GM18907 (cell line): ENCODE measurements at regions not wholly inside any gene's neighbourhood (a gene's known extent, or its start where the extent isn't known, plus 50 kb on each side); places are given as distances from the start of the nearest gene placed in this dataset.
"Not testable (repeated sequence)": the region's sequence is repeated elsewhere in the genome, so short reads cannot be mapped to it uniquely, and the experiment has no call there.

ENCODE experiments used
- ATAC-seq: cut with Tn5 transposase; IDR thresholded peaks from one replicate; pipeline ENCODE4 v1.9.1; 2021; ENCODE audit warnings: mild to moderate bottlenecking, moderate library complexity; ENCODE audit not compliant: unreplicated experiment

GRCh38 chr5:97915106-97915505 lies 732.1 kb upstream of the RIOK2 start:
- no peak for ATAC-seq

DNA sequence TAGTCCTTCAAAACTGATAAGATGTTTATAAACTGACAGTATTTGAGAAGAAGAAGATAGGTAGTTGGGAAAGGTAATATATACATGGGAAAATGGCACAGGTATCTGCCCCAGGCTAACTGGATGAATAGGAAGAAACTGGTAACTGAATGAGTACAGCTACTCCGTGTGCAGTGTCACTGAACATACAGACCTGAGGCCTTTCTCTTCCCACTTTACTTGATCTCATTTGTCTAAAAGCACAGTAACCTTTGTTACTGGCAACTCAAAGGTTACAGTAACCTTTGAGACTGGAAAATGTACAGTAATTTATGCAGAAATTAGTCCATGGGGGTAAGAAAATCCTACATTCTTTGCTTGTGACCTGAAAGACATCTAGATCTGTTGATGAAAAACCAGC lies 735.0 kb upstream of the RIOK2 start:
- ATAC-seq = no peak

DNA sequence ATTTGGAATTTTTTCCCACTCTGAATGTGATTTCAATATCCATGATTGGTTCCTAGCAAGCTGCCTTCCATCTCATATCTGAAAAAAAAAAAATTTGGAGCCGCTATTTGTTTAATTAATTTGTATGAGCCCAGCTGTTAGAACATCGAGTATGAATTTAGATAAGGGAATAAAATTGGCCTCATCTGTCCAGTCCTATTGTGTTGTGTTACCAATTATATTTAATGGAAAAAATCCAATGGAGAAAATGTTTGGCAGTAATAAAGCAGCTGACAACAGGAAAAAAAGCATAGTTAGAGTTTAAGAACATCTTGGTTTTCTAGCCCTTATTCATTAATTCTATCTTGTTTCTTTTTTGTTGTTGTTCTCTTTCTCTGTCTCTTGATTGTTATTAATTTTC lies 735.6 kb upstream of the RIOK2 start:
- ATAC-seq = no peak

- ATAC-seq = no peak
Measured at GRCh38 chr5:97919719-97920118, 736.7 kb upstream of the RIOK2 start.

- no peak for ATAC-seq
Measured at GRCh38 chr5:97922776-97923175, 739.7 kb upstream of the RIOK2 start.

GRCh38 chr5:97923496-97923895 lies 740.4 kb upstream of the RIOK2 start:
- peak; percentile 73 for ATAC-seq

- peak; percentile 78 for ATAC-seq
Measured at GRCh38 chr5:97923997-97924396, 741.0 kb upstream of the RIOK2 start.

DNA sequence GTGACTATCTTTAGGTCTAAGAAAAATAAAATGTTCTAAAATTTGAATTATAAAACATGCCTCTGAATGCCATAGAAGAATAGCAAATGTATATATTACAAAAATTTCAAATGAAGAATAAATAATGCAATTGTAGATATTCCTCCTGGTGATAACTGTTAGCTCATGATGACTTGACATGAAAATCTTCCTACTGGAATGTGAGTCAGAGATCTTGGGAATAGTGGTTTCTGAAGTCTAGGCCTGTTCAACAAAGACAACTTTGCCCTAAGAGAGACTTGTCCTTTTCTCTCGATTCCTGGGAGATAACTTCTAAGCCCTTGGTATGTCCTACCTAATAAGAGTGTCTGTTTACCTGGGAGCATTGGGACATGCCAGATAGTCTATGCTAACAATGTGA lies 746.3 kb upstream of the RIOK2 start:
- ATAC-seq = no peak

- no peak for ATAC-seq
Measured at GRCh38 chr5:97931829-97932228, 748.8 kb upstream of the RIOK2 start.

GRCh38 chr5:97936231-97936630 lies 753.2 kb upstream of the RIOK2 start:
- ATAC-seq = no peak

GRCh38 chr5:97937846-97938245 lies 754.8 kb upstream of the RIOK2 start:
- ATAC-seq = no peak

GRCh38 chr5:97943036-97943435 lies 760.0 kb upstream of the RIOK2 start:
- ATAC-seq = no peak

- no peak for ATAC-seq
Measured at GRCh38 chr5:97951139-97951538, 768.1 kb upstream of the RIOK2 start.

- no peak for ATAC-seq
Measured at GRCh38 chr5:97955450-97955849, 772.4 kb upstream of the RIOK2 start.

GRCh38 chr5:97967292-97967691 lies 784.2 kb upstream of the RIOK2 start:
- ATAC-seq = no peak

GRCh38 chr5:97968346-97968745 lies 785.3 kb upstream of the RIOK2 start:
- no peak for ATAC-seq

DNA sequence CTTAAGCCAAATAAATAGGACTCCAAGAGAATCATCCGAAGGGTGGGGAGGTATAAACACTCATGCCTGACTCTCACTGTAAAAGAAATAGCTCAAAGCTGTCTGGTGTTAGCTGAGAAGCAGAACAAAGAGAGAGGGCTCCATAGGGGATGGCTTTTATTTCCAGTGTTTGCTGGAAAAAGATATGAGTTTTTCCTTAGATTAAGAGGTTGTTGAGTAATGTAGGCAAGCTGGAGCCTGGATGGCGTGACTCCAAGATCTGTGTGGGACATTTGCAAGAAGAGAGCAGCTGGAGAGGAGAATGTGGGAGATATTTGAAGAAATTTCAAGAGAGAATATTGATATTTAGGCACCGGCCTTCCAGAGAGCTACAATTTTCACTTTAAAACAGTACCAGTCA lies 793.7 kb upstream of the RGMB start:
- no peak for ATAC-seq

DNA sequence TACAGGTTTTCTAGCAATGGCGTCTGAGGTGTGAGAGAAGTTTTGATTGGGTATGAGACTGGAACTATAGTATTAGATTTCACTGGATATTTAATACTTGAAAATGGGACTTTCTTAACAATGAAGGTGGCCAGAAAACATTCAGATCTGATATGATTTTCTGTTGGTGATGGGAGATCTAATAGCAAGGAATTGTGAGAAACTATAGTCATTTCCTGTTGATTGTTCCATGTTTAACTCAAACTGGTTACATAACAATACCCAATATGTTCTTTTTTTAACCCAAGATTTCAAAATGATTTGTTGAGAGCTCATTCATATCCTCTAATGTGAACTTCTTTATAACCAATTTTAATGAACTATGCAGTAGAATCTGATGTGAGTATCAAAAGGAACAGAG lies 793.2 kb upstream of the RGMB start:
- no peak for ATAC-seq

GRCh38 chr5:97986069-97986468 lies 787.4 kb upstream of the RGMB start:
- ATAC-seq = no peak

GRCh38 chr5:97991236-97991635 lies 782.2 kb upstream of the RGMB start:
- no peak for ATAC-seq

GRCh38 chr5:97998941-97999340 lies 774.5 kb upstream of the RGMB start:
- no peak for ATAC-seq

DNA sequence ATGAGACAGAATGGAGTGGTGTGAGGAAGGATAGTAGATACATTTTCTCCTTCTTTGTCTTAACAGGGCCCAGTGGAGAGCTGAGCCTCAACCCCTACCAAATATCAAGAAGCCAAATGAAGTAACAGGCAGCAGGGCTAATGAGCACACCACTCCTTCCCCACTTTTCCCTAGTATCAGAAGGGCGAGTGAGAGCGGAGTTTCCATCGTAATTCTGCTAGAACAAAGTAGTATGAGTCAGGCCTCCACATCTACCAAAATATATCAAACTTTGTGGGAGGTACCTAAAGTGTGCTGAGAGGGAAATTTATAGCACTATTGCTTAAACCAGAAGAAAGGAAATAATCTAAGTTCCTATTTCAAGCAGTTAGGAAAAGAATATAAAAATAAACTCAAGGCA lies 769.0 kb upstream of the RGMB start:
- ATAC-seq = no peak

- ATAC-seq = no peak
Measured at GRCh38 chr5:98016771-98017170, 756.7 kb upstream of the RGMB start.

GRCh38 chr5:98030273-98030672 lies 743.2 kb upstream of the RGMB start:
- not testable (repeated sequence) for ATAC-seq
